H1 (cell line): ENCODE measurements at regions not wholly inside any gene's neighbourhood (a gene's known extent, or its start where the extent isn't known, plus 50 kb on each side); places are given as distances from the start of the nearest gene placed in this dataset.
"Not testable (repeated sequence)": the region's sequence is repeated elsewhere in the genome, so short reads cannot be mapped to it uniquely, and the experiment has no call there.

Experiments used
- CTCF ChIA-PET: fragments of 300-600 bp; sonication (Branson Sonifier 250); formaldehyde crosslinking; loops from one replicate; lab custom pipeline; 2021; ENCODE audit not compliant: partially characterized antibody; lab: Charles Lee
- POLR2A ChIA-PET: fragments of 300-600 bp; sonication (Branson Sonifier 250); formaldehyde crosslinking; loops from one replicate; lab custom pipeline; 2021; ENCODE audit warnings: inconsistent platforms; ENCODE audit not compliant: partially characterized antibody; lab: Charles Lee
- DNase-seq, 2 experiments: peaks; one replicate each; pipeline versions ENCODE4 v3.0.0 to v3.0.0-alpha.2; 2010 to 2022; ENCODE audit warnings: low spot score in 2 of 2, low read depth in 1 of 2, mixed read lengths in 1 of 2
- FAIRE-seq: peaks from 2 replicates; lab custom pipeline; 2011; peaks lifted over from hg19 to GRCh38; lab: Jason Lieb, UNC
- H2AFZ ChIP-seq: 2 replicates; pipeline ENCODE4 v1.8.1; 2012; ENCODE audit warnings: low read length, inconsistent platforms
- H2AK5ac ChIP-seq: 2 replicates; pipeline ENCODE4 v1.6.1; 2013; ENCODE audit warnings: low read depth, low read length
- H2BK120ac ChIP-seq: replicated peaks from 2 replicates; pipeline ENCODE3; 2013; ENCODE audit warnings: low read depth, low read length, inconsistent platforms
- H2BK12ac ChIP-seq: 2 replicates; pipeline ENCODE4 v1.6.1; 2013; ENCODE audit warnings: low read depth, low read length
- H2BK15ac ChIP-seq: 2 replicates; pipeline ENCODE4 v1.6.1; 2013; ENCODE audit warnings: low read length
- H2BK20ac ChIP-seq: 2 replicates; pipeline ENCODE4 v1.6.1; 2013; ENCODE audit warnings: low read length
- H2BK5ac ChIP-seq: 2 replicates; pipeline ENCODE4 v1.6.1; 2013; ENCODE audit warnings: low read depth, low read length
- H3K14ac ChIP-seq: 2 replicates; pipeline ENCODE4 v1.6.1; 2013; ENCODE audit warnings: inconsistent platforms; ENCODE audit not compliant: insufficient read length
- H3K18ac ChIP-seq: 2 replicates; pipeline ENCODE4 v1.6.1; 2013; ENCODE audit warnings: low read length; ENCODE audit errors: extremely low read depth
- H3K23ac ChIP-seq: 2 replicates; pipeline ENCODE4 v1.6.1; 2013; ENCODE audit warnings: inconsistent platforms; ENCODE audit not compliant: insufficient read length
- H3K23me2 ChIP-seq: 2 replicates; pipeline ENCODE4 v1.6.1; 2013; ENCODE audit warnings: low read depth, low read length
- H3K27ac ChIP-seq: 2 replicates; pipeline ENCODE4 v1.6.1; 2011; ENCODE audit warnings: low read depth, low read length, inconsistent platforms
- H3K27me3 ChIP-seq, 4 experiments: replicated peaks in 1 of 4; 1 replicate in 1 of 4; 2 replicates in 3 of 4; pipeline versions ENCODE4 v1.6.1 to v1.8.1; 2011 to 2013; ENCODE audit warnings: low read length in 3 of 4, mild to moderate bottlenecking in 3 of 4, inconsistent platforms in 2 of 4, mixed read lengths in 2 of 4, moderate library complexity in 1 of 4; ENCODE audit not compliant: control insufficient read depth in 3 of 4, insufficient read depth in 3 of 4; ENCODE audit errors: extremely low read depth in 1 of 4
- H3K36me3 ChIP-seq, 4 experiments: 2 replicates each; pipeline versions ENCODE4 v1.6.1 to v1.8.1; 2011 to 2013; ENCODE audit warnings: mild to moderate bottlenecking in 4 of 4, low read length in 3 of 4, moderate library complexity in 2 of 4, control low read depth in 1 of 4, inconsistent platforms in 1 of 4; ENCODE audit not compliant: insufficient read depth in 4 of 4, control insufficient read depth in 2 of 4
- H3K4ac ChIP-seq: replicated peaks from 2 replicates; pipeline ENCODE3; 2013; ENCODE audit warnings: low read length, low read depth, mixed read lengths, inconsistent platforms; ENCODE audit not compliant: insufficient read length
- H3K4me1 ChIP-seq, 4 experiments: replicated peaks in 1 of 4; 1 replicate in 1 of 4; 2 replicates in 3 of 4; pipeline versions ENCODE4 v1.6.1 to v1.8.1; 2011 to 2013; ENCODE audit warnings: low read length in 3 of 4, inconsistent platforms in 2 of 4, mixed read lengths in 1 of 4; ENCODE audit not compliant: insufficient read depth in 4 of 4, control insufficient read depth in 3 of 4
- H3K4me2 ChIP-seq, 2 experiments: 2 replicates each; pipeline versions ENCODE4 v1.6.1 to v1.8.1; 2011 to 2013; ENCODE audit warnings: low read depth in 2 of 2, low read length in 2 of 2, control low read depth in 1 of 2, inconsistent platforms in 1 of 2, mild to moderate bottlenecking in 1 of 2; ENCODE audit not compliant: insufficient read depth in 1 of 2
- H3K4me3 ChIP-seq, 4 experiments: fragments of 200-600, 300-600 bp in 1 of 4; sonication (generic), shearing (Covaris generic), sonication (Bioruptor Twin) in 1 of 4; 2 replicates each; pipeline versions ENCODE4 v1.5.1 to v1.8.1; 2011 to 2016; ENCODE audit warnings: low read length in 4 of 4, low read depth in 3 of 4, control low read depth in 2 of 4, inconsistent platforms in 2 of 4, mild to moderate bottlenecking in 2 of 4, mixed read lengths in 1 of 4, moderate library complexity in 1 of 4; ENCODE audit not compliant: insufficient read depth in 2 of 4; ENCODE audit errors: extremely low read depth in 1 of 4
- H3K56ac ChIP-seq: replicated peaks from 2 replicates; pipeline ENCODE3; 2013; ENCODE audit warnings: low read depth, mild to moderate bottlenecking, mixed read lengths, low read length, inconsistent platforms; ENCODE audit not compliant: insufficient read length
- H3K79me1 ChIP-seq: 2 replicates; pipeline ENCODE4 v1.6.1; 2013; ENCODE audit warnings: low read depth, low read length, control low read depth
- H3K79me2 ChIP-seq, 2 experiments: 2 replicates each; pipeline versions ENCODE4 v1.6.1 to v1.8.1; 2012 to 2013; ENCODE audit warnings: low read length in 2 of 2, mild to moderate bottlenecking in 2 of 2, inconsistent platforms in 1 of 2; ENCODE audit not compliant: insufficient read depth in 2 of 2, control insufficient read depth in 1 of 2
- H3K9ac ChIP-seq, 4 experiments: replicated peaks in 1 of 4; 1 replicate in 1 of 4; 2 replicates in 3 of 4; pipeline versions ENCODE4 v1.6.1 to v1.8.1; 2011 to 2013; ENCODE audit warnings: low read depth in 3 of 4, low read length in 3 of 4, control low read depth in 2 of 4, mild to moderate bottlenecking in 2 of 4, moderate library complexity in 2 of 4, inconsistent platforms in 1 of 4; ENCODE audit errors: extremely low read depth in 1 of 4
- H3K9me3 ChIP-seq, 2 experiments: 2 replicates each; pipeline versions ENCODE4 v1.6.1 to v1.8.1; 2012 to 2013; ENCODE audit warnings: mild to moderate bottlenecking in 2 of 2, moderate library complexity in 2 of 2, control low read depth in 1 of 2, inconsistent platforms in 1 of 2, low read depth in 1 of 2, low read length in 1 of 2, mixed read lengths in 1 of 2; ENCODE audit not compliant: insufficient read depth in 2 of 2
- H4K20me1 ChIP-seq, 2 experiments: replicated peaks in 1 of 2; 2 replicates each; pipeline versions ENCODE3 to v1.8.1; 2011 to 2013; ENCODE audit warnings: inconsistent platforms in 2 of 2, low read length in 2 of 2, mild to moderate bottlenecking in 1 of 2; ENCODE audit not compliant: insufficient read depth in 2 of 2, control insufficient read depth in 1 of 2
- H4K5ac ChIP-seq: 2 replicates; pipeline ENCODE4 v1.6.1; 2013; ENCODE audit warnings: low read length, low read depth, mixed read lengths, inconsistent platforms; ENCODE audit not compliant: insufficient read length
- H4K8ac ChIP-seq: 2 replicates; pipeline ENCODE4 v1.8.0; 2013; ENCODE audit warnings: mild to moderate bottlenecking, moderate library complexity, low read length, inconsistent platforms; ENCODE audit not compliant: insufficient read depth; ENCODE audit errors: extremely low read depth
- H4K91ac ChIP-seq: replicated peaks from 2 replicates; pipeline ENCODE3; 2013; ENCODE audit warnings: low read length, mixed read lengths, inconsistent platforms; ENCODE audit not compliant: insufficient read length
- CTCF ChIP-seq, 3 experiments: IDR thresholded peaks; 1 replicate in 2 of 3; 2 replicates in 1 of 3; pipeline versions ENCODE4 v1.5.1 to v1.6.1; 2011; ENCODE audit warnings: low read length in 3 of 3, mild to moderate bottlenecking in 3 of 3, inconsistent platforms in 2 of 3, low read depth in 1 of 3, moderate library complexity in 1 of 3; ENCODE audit not compliant: insufficient read depth in 1 of 3; ENCODE audit errors: control extremely low read depth in 1 of 3
- RBBP5 ChIP-seq: IDR thresholded peaks from 2 replicates; pipeline ENCODE4 v1.7.1; 2012; ENCODE audit warnings: low read depth, mild to moderate bottlenecking, inconsistent platforms, low read length, moderate library complexity, borderline replicate concordance
- WGBS, 2 experiments: shearing (Covaris generic) in 1 of 2; methylation state at CpG; one replicate each; pipeline versions ENCODE4 v1.1.6 to v1.1.7; 2013 to 2015; ENCODE audit warnings: low lambda C conversion rate in 2 of 2, mixed read lengths in 2 of 2, inconsistent platforms in 1 of 2, low coverage in 1 of 2, missing lambda C conversion rate in 1 of 2; ENCODE audit not compliant: insufficient replicate concordance in 2 of 2, insufficient coverage in 1 of 2, insufficient read length in 1 of 2; ENCODE audit errors: extremely low coverage in 1 of 2, missing lambda C conversion rate in 1 of 2; 5-methylcytosine and 5-hydroxymethylcytosine counted together

- TF ChIP-seq CTCF (IDR thresholded peaks at IDR 0.05; ENCODE audit: control extremely low read depth in 1 of 3, insufficient read depth in 1 of 3, low read depth in 1 of 3, low read length in 3 of 3) = no peak
- no peak for TF ChIP-seq RBBP5
Observed at GRCh38 chr4:85128246-85129204, 162.0 kb upstream of the WDFY3 start (continued).

- H3K79me1 ChIP-seq, H3K23ac ChIP-seq, H3K36me3 ChIP-seq, H4K20me1 ChIP-seq, H3K27ac ChIP-seq, H3K9me3 ChIP-seq, H3K4ac ChIP-seq, H4K91ac ChIP-seq, H2AK5ac ChIP-seq, FAIRE-seq, H3K14ac ChIP-seq, H2BK15ac ChIP-seq, H2BK20ac ChIP-seq, H2BK5ac ChIP-seq, H3K4me3 ChIP-seq, DNase-seq, H4K8ac ChIP-seq, H3K56ac ChIP-seq, H3K79me2 ChIP-seq, H3K27me3 ChIP-seq, POLR2A ChIA-PET, H3K9ac ChIP-seq, H3K23me2 ChIP-seq: not testable (repeated sequence)
- Histone ChIP-seq H3K4me1 (peaks cover 2 to 16% (median 10%) of the 10 kb centered on the region in 4 experiments; a peak in 5 of 7 replicates), H2AFZ (0 out of 2 replicates have a peak overlapping the region, but pooled peaks have one; percentile 7), H3K4me2 (peak overlapping the region in 1 of 2 experiments; percentile 47; a peak in 2 of 4 replicates), H2BK120ac (peak overlapping the region; percentile 72), H3K18ac (peak overlapping the region; percentile 51), H2BK12ac (peak overlapping the region; percentile 75; the same call in 1 of the 2 replicates), H4K5ac (peak overlapping the region; percentile 41)
- CTCF ChIA-PET = interaction anchor here (0.7 to 3.4 kb wide), 9 partner anchors 12 to 288 kb away, joined by 3 to 32 read pairs (median 4); no protein-coding TSS in a partner anchor
- 76% methylated on average over 5 of the region's 5 CpGs; no CpG with 5 or more reads in 1 of the 2 experiments for WGBS, 2 experiments
Observed at GRCh38 chr4:85129354-85130125, 163.1 kb upstream of the WDFY3 start.
